ENCODE measurements at regions not wholly inside any gene's neighbourhood (a gene's known extent, or its start where the extent isn't known, plus 50 kb on each side); places are given as distances from the start of the nearest gene placed in this dataset.
A peak's percentile ranks its signal among the peaks of the same experiment; 100 is the strongest.

- peaks cover 2% of the 10 kb centered on the region for H3K36me3 Mint-ChIP-seq (ENCODE audit: low read depth)
- H3K4me3 ChIP-seq (ENCODE audit: low read length): no peak overlapping the region
- peaks cover 20% of the 10 kb centered on the region for H3K4me1 Mint-ChIP-seq
- no peaks in the 10 kb centered on the region for H3K27me3 ChIP-seq (ENCODE audit: control insufficient read depth, insufficient read depth, low read length, poor library complexity, severe bottlenecking)
- H3K27me3 Mint-ChIP-seq (ENCODE audit: insufficient read depth): no peaks in the 10 kb centered on the region
- H3K9ac ChIP-seq (ENCODE audit: extremely low read depth, low read length, poor library complexity, severe bottlenecking): no peak overlapping the region
- no peak overlapping the region for H3K27ac Mint-ChIP-seq
- TF ChIP-seq CTCF (conservative IDR thresholded peaks at IDR 0.05): no peak
- no peaks in the 10 kb centered on the region for H3K9me3 Mint-ChIP-seq
- H3K4me1 ChIP-seq (ENCODE audit: control insufficient read depth, insufficient read depth, low read length): peaks cover 5% of the 10 kb centered on the region
- no peak overlapping the region for H3K27ac ChIP-seq (ENCODE audit: low read depth, low read length)
- no peak for DNase-seq
- H3K4me3 Mint-ChIP-seq: no peak overlapping the region
- H3K36me3 ChIP-seq (ENCODE audit: control insufficient read depth, insufficient read depth, low read length): peaks cover 5% of the 10 kb centered on the region
- no peaks in the 10 kb centered on the region for H3K9me3 ChIP-seq (ENCODE audit: control insufficient read depth, low read length)
Observed at GRCh38 chr4:170242471-170242870, 152.7 kb upstream of the AADAT start.

- 93 to 100% methylated on average over 1 to 3 of the region's 3 CpGs for WGBS, 2 experiments (ENCODE audit: insufficient coverage in 1 of 2, insufficient read length in 1 of 2)
- no peak for TF ChIP-seq CTCF (conservative IDR thresholded peaks at IDR 0.05)
- H3K9ac ChIP-seq (ENCODE audit: extremely low read depth, low read length, poor library complexity, severe bottlenecking): no peak overlapping the region
- H3K27ac Mint-ChIP-seq: no peak overlapping the region
- peaks cover 4% of the 10 kb centered on the region for H3K4me1 ChIP-seq (ENCODE audit: control insufficient read depth, insufficient read depth, low read length)
- H3K9me3 Mint-ChIP-seq: no peaks in the 10 kb centered on the region
- peaks cover 17% of the 10 kb centered on the region for H3K36me3 ChIP-seq (ENCODE audit: control insufficient read depth, insufficient read depth, low read length)
- H3K9me3 ChIP-seq (ENCODE audit: control insufficient read depth, low read length): no peaks in the 10 kb centered on the region
- no peaks in the 10 kb centered on the region for H3K36me3 Mint-ChIP-seq (ENCODE audit: low read depth)
- no peak overlapping the region for H3K27ac ChIP-seq (ENCODE audit: low read depth, low read length)
- no peak for DNase-seq
- H3K4me3 Mint-ChIP-seq: no peak overlapping the region
- H3K27me3 Mint-ChIP-seq (ENCODE audit: insufficient read depth): no peaks in the 10 kb centered on the region
- no peaks in the 10 kb centered on the region for H3K27me3 ChIP-seq (ENCODE audit: control insufficient read depth, insufficient read depth, low read length, poor library complexity, severe bottlenecking)
- H3K4me1 Mint-ChIP-seq: peaks cover 14% of the 10 kb centered on the region
- H3K4me3 ChIP-seq (ENCODE audit: low read length): no peak overlapping the region
Observed at GRCh38 chr4:170234800-170235199, 145.0 kb upstream of the AADAT start.

GRCh38 chr4:170231377-170231776 is 141.6 kb upstream of the AADAT start:
- no peak for TF ChIP-seq CTCF (conservative IDR thresholded peaks at IDR 0.05)
- Mint-ChIP-seq H3K36me3 (ENCODE audit: low read depth) (peaks cover 2% of the 10 kb centered on the region), H3K27me3 (ENCODE audit: insufficient read depth) (no peaks in the 10 kb centered on the region), H3K4me3 (no peak overlapping the region), H3K27ac (peak overlapping the region; percentile 22), H3K4me1 (peaks cover 35% of the 10 kb centered on the region), H3K9me3 (peaks cover 3% of the 10 kb centered on the region)
- H3K9me3 ChIP-seq (ENCODE audit: control insufficient read depth, low read length): no peaks in the 10 kb centered on the region
- H3K4me1 ChIP-seq (ENCODE audit: control insufficient read depth, insufficient read depth, low read length): peaks cover 7% of the 10 kb centered on the region
- 60 to 100% methylated on average over 1 of the region's 1 CpG for WGBS, 2 experiments (ENCODE audit: insufficient coverage in 1 of 2, insufficient read length in 1 of 2)
- H3K36me3 ChIP-seq (ENCODE audit: control insufficient read depth, insufficient read depth, low read length): peaks cover 17% of the 10 kb centered on the region
- H3K4me3 ChIP-seq (ENCODE audit: low read length): peak overlapping the region; percentile 55
- H3K9ac ChIP-seq (ENCODE audit: extremely low read depth, low read length, poor library complexity, severe bottlenecking): no peak overlapping the region
- no peak overlapping the region for H3K27ac ChIP-seq (ENCODE audit: low read depth, low read length)
- no peaks in the 10 kb centered on the region for H3K27me3 ChIP-seq (ENCODE audit: control insufficient read depth, insufficient read depth, low read length, poor library complexity, severe bottlenecking)
- DNase-seq: no peak
